GM18502 (cell line): ENCODE measurements at regions not wholly inside any gene's neighbourhood (a gene's known extent, or its start where the extent isn't known, plus 50 kb on each side); places are given as distances from the start of the nearest gene placed in this dataset.
"Not testable (repeated sequence)": the region's sequence is repeated elsewhere in the genome, so short reads cannot be mapped to it uniquely, and the experiment has no call there.

ENCODE experiments used
- ATAC-seq: cut with Tn5 transposase; IDR thresholded peaks from one replicate; pipeline ENCODE4 v1.9.1; 2021; ENCODE audit warnings: mild to moderate bottlenecking; ENCODE audit not compliant: unreplicated experiment, poor library complexity

GRCh38 chr6:134539865-134540323, 222.0 kb upstream of the SGK1 start:
- ATAC-seq, result no peak

GRCh38 chr6:134537765-134538164, 219.9 kb upstream of the SGK1 start:
- ATAC-seq, result not testable (repeated sequence)

- ATAC-seq, result no peak
These were observed 219.2 kb upstream of the SGK1 start for GRCh38 chr6:134537146-134537555.

GRCh38 chr6:134535831-134536230, 217.9 kb upstream of the SGK1 start:
- ATAC-seq, result no peak

- no peak for ATAC-seq
These were observed 216.8 kb upstream of the SGK1 start for GRCh38 chr6:134534708-134535149.

GRCh38 chr6:134533991-134534390, 216.1 kb upstream of the SGK1 start:
- no peak for ATAC-seq

- no peak for ATAC-seq
These were observed 215.0 kb upstream of the SGK1 start for GRCh38 chr6:134532694-134533624.

- no peak for ATAC-seq
These were observed 213.7 kb upstream of the SGK1 start for GRCh38 chr6:134531611-134532010.

- ATAC-seq, result no peak
These were observed 213.3 kb upstream of the SGK1 start for GRCh38 chr6:134531188-134531551.

- ATAC-seq, result no peak
These were observed 212.0 kb upstream of the SGK1 start for GRCh38 chr6:134529921-134530320.

GRCh38 chr6:134529305-134529704, 211.4 kb upstream of the SGK1 start:
- no peak for ATAC-seq

- ATAC-seq, result no peak
These were observed 209.3 kb upstream of the SGK1 start for GRCh38 chr6:134527108-134527787.

GRCh38 chr6:134525190-134525868, 207.4 kb upstream of the SGK1 start:
- ATAC-seq, result no peak

- ATAC-seq, result no peak
These were observed 206.2 kb upstream of the SGK1 start for GRCh38 chr6:134523903-134524650.

- ATAC-seq, result no peak
These were observed 205.1 kb upstream of the SGK1 start for GRCh38 chr6:134523051-134523450.

- no peak for ATAC-seq
These were observed 203.2 kb upstream of the SGK1 start for GRCh38 chr6:134521116-134521501.

- ATAC-seq, result no peak
These were observed 202.5 kb upstream of the SGK1 start for GRCh38 chr6:134520181-134521115.

GRCh38 chr6:134519465-134519864, 201.6 kb upstream of the SGK1 start:
- ATAC-seq, result no peak

- no peak for ATAC-seq
These were observed 200.0 kb upstream of the SGK1 start for GRCh38 chr6:134517868-134518267.
